SK-N-SH (cell line): ENCODE measurements at regions not wholly inside any gene's neighbourhood (a gene's known extent, or its start where the extent isn't known, plus 50 kb on each side); places are given as distances from the start of the nearest gene placed in this dataset.

Experiments used
- CTCF ChIP-seq: fragments of 200-600 bp; sonication (generic); IDR thresholded peaks from 2 replicates; pipeline ENCODE4 v1.6.1; 2017; ENCODE audit warnings: antibody characterized with exemption, mild to moderate bottlenecking, moderate library complexity
- ELF1 ChIP-seq: IDR thresholded peaks from 2 replicates; pipeline ENCODE4 v1.4.0; 2012
- EZH2phosphoT487 ChIP-seq: fragments of 200-600 bp; sonication (generic); IDR thresholded peaks from 2 replicates; pipeline ENCODE4 v1.6.1; 2017; ENCODE audit warnings: low read depth, mixed run types, mild to moderate bottlenecking, antibody characterized with exemption, moderate library complexity, borderline replicate concordance
- GATA2 ChIP-seq: sonication (generic); formaldehyde crosslinking; IDR thresholded peaks from 2 replicates; pipeline ENCODE4 v1.5.0; 2020; ENCODE audit warnings: mild to moderate bottlenecking, missing genetic modification reagents
- IRF3 ChIP-seq: fragments of 150-350 bp; IDR thresholded peaks from 2 replicates; pipeline ENCODE4 v1.6.1; 2016; ENCODE audit warnings: mild to moderate bottlenecking, low read depth, low read length
- MEF2A ChIP-seq: IDR thresholded peaks from 2 replicates; pipeline ENCODE4 v1.4.0; 2012; ENCODE audit warnings: low read depth, borderline replicate concordance
- POLR2AphosphoS5 ChIP-seq: IDR thresholded peaks from 2 replicates; pipeline ENCODE4 v1.6.1; 2012; ENCODE audit warnings: low read depth, low read length
- RCOR1 ChIP-seq: fragments of 150-350 bp; IDR thresholded peaks from 2 replicates; pipeline ENCODE4 v1.6.1; 2017; ENCODE audit warnings: antibody characterized with exemption, low read length
- USF2 ChIP-seq: fragments of 150-350 bp; IDR thresholded peaks from 2 replicates; pipeline ENCODE4 v1.6.1; 2017; ENCODE audit warnings: antibody characterized with exemption, low read length, low read depth, borderline replicate concordance
- YY1 ChIP-seq: IDR thresholded peaks from 2 replicates; pipeline ENCODE4 v1.4.0; 2012; ENCODE audit warnings: low read depth, mild to moderate bottlenecking

GRCh38 chr4:81590596-81590995 is 118.9 kb upstream of the RASGEF1B start:
- no peak for TF ChIP-seq CTCF
- no peak for TF ChIP-seq MEF2A
- TF ChIP-seq POLR2AphosphoS5 = no peak
- no peak for TF ChIP-seq YY1
- TF ChIP-seq ELF1 = no peak
- no peak for TF ChIP-seq USF2
- TF ChIP-seq IRF3 = no peak
- no peak for TF ChIP-seq RCOR1
- TF ChIP-seq GATA2 (CRISPR knock-in tag) = no peak
- no peak for TF ChIP-seq EZH2phosphoT487
